ENCODE measurements at regions not wholly inside any gene's neighbourhood (a gene's known extent, or its start where the extent isn't known, plus 50 kb on each side); places are given as distances from the start of the nearest gene placed in this dataset.

DNA sequence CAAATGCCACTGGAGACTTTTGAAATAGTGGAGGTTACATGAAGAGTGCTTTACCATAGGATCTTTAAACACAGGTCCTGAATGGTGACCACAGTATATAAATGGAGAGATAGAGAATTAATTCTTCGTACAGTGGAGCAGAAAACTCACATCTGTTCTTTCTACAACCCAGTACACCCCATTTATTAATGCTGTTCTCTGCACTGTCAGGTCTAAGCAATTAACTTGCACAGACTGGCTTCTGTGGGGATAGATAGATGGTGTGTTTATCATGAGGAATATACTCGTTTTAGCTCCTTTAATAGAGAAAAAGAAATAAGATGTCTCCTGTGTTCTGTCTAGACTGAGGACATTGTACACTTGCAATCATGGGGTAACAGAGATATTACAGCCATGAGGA is 494.3 kb downstream of the TRHDE start:
- no peaks in the 10 kb centered on the region for H3K36me3 ChIP-seq
- intact Hi-C loops (cut with DNase I), result no loop called here
- FAIRE-seq, result no peak
- no peak overlapping the region for H3K27ac ChIP-seq
- DNase-seq, result no peak
- H3K4me1 ChIP-seq, result no peaks in the 10 kb centered on the region
- H3K9me3 ChIP-seq, result no peaks in the 10 kb centered on the region
- TF ChIP-seq, protein P1, sequence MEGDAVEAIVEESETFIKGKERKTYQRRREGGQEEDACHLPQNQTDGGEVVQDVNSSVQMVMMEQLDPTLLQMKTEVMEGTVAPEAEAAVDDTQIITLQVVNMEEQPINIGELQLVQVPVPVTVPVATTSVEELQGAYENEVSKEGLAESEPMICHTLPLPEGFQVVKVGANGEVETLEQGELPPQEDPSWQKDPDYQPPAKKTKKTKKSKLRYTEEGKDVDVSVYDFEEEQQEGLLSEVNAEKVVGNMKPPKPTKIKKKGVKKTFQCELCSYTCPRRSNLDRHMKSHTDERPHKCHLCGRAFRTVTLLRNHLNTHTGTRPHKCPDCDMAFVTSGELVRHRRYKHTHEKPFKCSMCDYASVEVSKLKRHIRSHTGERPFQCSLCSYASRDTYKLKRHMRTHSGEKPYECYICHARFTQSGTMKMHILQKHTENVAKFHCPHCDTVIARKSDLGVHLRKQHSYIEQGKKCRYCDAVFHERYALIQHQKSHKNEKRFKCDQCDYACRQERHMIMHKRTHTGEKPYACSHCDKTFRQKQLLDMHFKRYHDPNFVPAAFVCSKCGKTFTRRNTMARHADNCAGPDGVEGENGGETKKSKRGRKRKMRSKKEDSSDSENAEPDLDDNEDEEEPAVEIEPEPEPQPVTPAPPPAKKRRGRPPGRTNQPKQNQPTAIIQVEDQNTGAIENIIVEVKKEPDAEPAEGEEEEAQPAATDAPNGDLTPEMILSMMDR (IDR thresholded peaks at IDR 0.05), result no peak
- no peak for ATAC-seq
- no peaks in the 10 kb centered on the region for H3K27me3 ChIP-seq
- WGBS, 2 donors, result 24 to 38% methylated on average over 2 of the region's 2 CpGs
- no peak overlapping the region for H3K4me3 ChIP-seq

DNA sequence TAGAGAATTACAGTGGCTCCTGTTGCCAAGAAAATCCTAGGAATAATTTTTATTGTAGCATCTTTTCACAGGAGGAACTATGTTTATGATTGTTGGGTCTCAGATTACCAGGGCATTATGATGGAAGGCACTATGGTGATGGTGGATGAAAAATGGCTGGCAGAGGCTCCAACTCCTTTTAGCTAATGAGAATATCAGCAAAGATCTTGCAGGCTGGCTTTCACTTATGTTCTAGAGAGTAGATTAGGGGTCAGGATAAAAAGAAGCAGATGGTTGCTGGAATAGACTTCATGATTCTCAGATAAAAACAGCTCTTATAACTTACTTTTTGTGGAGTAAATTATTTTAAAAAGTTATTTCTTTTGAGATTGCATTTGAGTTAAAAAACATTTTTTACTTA is 501.9 kb downstream of the TRHDE start:
- Histone ChIP-seq H3K4me1 (no peaks in the 10 kb centered on the region), H3K27me3 (no peaks in the 10 kb centered on the region), H3K36me3 (no peaks in the 10 kb centered on the region), H3K9me3 (no peaks in the 10 kb centered on the region), H3K27ac (no peak overlapping the region), H3K4me3 (no peak overlapping the region)
- ATAC-seq (no peak), FAIRE-seq (no peak), DNase-seq (no peak)
- intact Hi-C loops (cut with DNase I), result loop anchor here in 1 of 3 donors (2.0 kb wide), 1 partner anchor 13 kb away; no protein-coding TSS in a partner anchor
- TF ChIP-seq, protein P1 (IDR thresholded peaks at IDR 0.05), result no peak

DNA sequence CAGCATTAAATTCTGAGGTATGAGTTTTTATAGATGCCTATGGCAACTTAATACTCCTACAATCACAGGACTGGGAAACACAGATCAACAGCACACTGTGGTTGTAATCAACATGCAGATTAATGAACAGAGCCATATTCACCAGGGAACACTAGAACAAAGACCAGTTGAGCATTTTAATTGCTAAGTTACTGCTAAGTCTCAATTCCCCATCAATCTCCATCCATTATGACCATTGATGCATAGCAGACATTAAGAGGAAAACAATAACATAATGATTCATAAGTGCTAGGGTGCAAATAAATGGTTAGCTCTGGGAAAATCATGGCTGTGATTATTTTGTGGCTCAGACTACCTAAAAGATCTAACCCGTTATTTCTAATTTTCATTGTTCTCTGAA is 505.6 kb downstream of the TRHDE start:
- FAIRE-seq, result no peak

DNA sequence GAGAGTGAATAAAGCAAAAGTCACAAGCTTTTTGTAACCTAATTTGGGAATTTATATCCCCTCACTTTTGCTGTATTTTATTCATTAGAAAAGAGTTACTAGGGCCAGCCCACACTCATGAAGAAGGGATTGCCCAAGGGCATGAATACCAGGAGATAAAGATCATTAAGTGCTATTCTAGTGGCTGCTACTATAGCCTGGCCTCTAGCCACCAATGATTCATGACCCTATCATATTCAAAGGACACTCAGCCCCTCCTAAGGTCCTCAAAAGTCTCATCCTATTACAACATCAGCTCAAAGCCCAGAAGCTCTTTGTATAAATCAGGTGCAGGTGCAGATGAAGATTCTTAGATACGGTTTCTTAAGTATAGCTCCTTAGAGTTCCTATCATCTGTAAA is 518.1 kb downstream of the TRHDE start:
- H3K4me1 ChIP-seq, result no peaks in the 10 kb centered on the region
- DNase-seq (no peak), ATAC-seq (no peak), FAIRE-seq (no peak)
- H3K27me3 ChIP-seq, result no peaks in the 10 kb centered on the region
- H3K27ac ChIP-seq, result no peak overlapping the region
- 81 to 92% methylated on average over 1 of the region's 1 CpG for WGBS, 2 donors
- H3K4me3 ChIP-seq, result no peak overlapping the region
- intact Hi-C loops (cut with DNase I), result no loop called here
- TF ChIP-seq, protein P1 (IDR thresholded peaks at IDR 0.05), result no peak
- H3K9me3 ChIP-seq, result no peaks in the 10 kb centered on the region
- H3K36me3 ChIP-seq, result no peaks in the 10 kb centered on the region

More for the DNA sequence above, 505.6 kb downstream of the TRHDE start:
- Histone ChIP-seq H3K27me3 (no peaks in the 10 kb centered on the region), H3K27ac (no peak overlapping the region), H3K4me1 (no peaks in the 10 kb centered on the region), H3K36me3 (no peaks in the 10 kb centered on the region), H3K4me3 (no peak overlapping the region), H3K9me3 (no peaks in the 10 kb centered on the region)
- 69 to 70% methylated on average over 1 of the region's 1 CpG for WGBS, 2 donors
- no peak for DNase-seq
- intact Hi-C loops (cut with DNase I), result no loop called here
- TF ChIP-seq, protein P1 (IDR thresholded peaks at IDR 0.05), result no peak
- no peak for ATAC-seq

DNA sequence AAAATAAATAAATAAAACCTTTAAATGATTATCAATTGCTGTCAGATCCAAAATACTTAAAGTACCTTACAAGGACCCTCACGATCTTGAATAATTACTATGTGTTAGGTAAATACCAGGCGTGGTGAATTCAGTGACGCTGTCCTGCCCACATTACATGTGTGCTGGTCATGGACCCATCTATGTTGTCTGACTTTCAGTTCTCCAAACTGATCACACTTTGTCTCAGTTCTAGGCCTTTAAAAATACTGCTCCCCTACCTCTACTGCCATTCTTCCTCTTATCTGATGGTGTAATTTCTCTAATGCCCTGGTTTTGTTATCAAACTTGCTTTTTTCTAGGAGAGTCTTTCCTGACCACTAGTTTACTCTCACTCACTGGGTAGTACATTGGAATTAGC is 520.7 kb downstream of the TRHDE start:
- DNase-seq, result no peak

More for the DNA sequence above, 520.7 kb downstream of the TRHDE start:
- H3K27ac ChIP-seq, result no peak overlapping the region
- ATAC-seq (no peak), FAIRE-seq (no peak)
- intact Hi-C loops (cut with DNase I), result no loop called here
- H3K27me3 ChIP-seq, result no peaks in the 10 kb centered on the region
- H3K9me3 ChIP-seq, result no peaks in the 10 kb centered on the region
- no peaks in the 10 kb centered on the region for H3K4me1 ChIP-seq
- H3K36me3 ChIP-seq, result no peaks in the 10 kb centered on the region
- TF ChIP-seq, protein P1 (IDR thresholded peaks at IDR 0.05), result no peak
- WGBS, 2 donors, result 74 to 84% methylated on average over 3 of the region's 3 CpGs
- H3K4me3 ChIP-seq, result no peak overlapping the region
